Thyroid gland (tissue), 4 donors: ENCODE measurements at regions not wholly inside any gene's neighbourhood (a gene's known extent, or its start where the extent isn't known, plus 50 kb on each side); places are given as distances from the start of the nearest gene placed in this dataset.

Experiments used
- POLR2A ChIP-seq, 2 donors: fragments of 450-650 bp; IDR thresholded peaks; one replicate each; pipeline ENCODE4 v1.6.1; 2017; ENCODE audit warnings: antibody characterized with exemption in 2 of 2, mild to moderate bottlenecking in 2 of 2, moderate library complexity in 1 of 2
- TF ChIP-seq, protein P1 (sequence below), 6 experiments: fragments of 200-600 bp in 3 of 6; fragments of 450-650 bp in 3 of 6; sonication (generic) in 3 of 6; IDR thresholded peaks; one replicate each; pipeline ENCODE4 v1.5.1; 2016 to 2019; ENCODE audit warnings: antibody characterized with exemption in 6 of 6, mild to moderate bottlenecking in 2 of 6, inconsistent platforms in 1 of 6, moderate library complexity in 1 of 6

DNA sequence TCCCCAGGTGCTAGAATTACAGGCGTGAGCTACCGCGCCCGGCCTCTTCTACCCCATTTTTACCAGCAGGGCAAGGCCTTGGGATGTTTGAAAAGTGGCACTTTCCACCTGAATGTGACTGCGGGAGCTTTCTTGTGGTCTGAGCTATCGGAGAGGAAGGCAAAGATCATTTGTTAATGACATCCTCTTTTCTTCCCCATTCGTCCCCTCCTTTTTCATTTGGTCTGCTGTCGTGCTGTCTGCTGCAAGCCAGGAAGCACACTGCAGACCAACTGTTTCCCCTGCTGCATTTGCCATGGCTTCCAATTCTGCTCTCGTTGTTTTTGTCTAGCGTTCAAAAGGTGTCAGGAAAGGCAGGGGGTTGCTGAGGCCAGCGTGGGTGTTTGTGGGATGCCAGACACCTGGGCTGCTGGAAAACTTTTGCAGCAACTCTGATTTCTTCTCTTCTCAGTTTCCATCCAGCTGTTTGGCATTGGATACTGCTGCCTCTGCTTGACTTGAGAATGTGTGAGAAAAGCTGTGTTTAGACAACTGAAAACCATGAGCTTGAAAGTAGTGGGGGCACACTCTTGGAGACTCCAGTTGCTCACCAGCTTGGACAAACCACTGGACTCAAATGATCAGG is 196.4 kb upstream of the MSX2 start:
- TF ChIP-seq, protein P1, sequence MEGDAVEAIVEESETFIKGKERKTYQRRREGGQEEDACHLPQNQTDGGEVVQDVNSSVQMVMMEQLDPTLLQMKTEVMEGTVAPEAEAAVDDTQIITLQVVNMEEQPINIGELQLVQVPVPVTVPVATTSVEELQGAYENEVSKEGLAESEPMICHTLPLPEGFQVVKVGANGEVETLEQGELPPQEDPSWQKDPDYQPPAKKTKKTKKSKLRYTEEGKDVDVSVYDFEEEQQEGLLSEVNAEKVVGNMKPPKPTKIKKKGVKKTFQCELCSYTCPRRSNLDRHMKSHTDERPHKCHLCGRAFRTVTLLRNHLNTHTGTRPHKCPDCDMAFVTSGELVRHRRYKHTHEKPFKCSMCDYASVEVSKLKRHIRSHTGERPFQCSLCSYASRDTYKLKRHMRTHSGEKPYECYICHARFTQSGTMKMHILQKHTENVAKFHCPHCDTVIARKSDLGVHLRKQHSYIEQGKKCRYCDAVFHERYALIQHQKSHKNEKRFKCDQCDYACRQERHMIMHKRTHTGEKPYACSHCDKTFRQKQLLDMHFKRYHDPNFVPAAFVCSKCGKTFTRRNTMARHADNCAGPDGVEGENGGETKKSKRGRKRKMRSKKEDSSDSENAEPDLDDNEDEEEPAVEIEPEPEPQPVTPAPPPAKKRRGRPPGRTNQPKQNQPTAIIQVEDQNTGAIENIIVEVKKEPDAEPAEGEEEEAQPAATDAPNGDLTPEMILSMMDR (IDR thresholded peaks at IDR 0.05) = no peak
- no peak for TF ChIP-seq POLR2A (IDR thresholded peaks at IDR 0.05)
